ENCODE measurements at regions not wholly inside any gene's neighbourhood (a gene's known extent, or its start where the extent isn't known, plus 50 kb on each side); places are given as distances from the start of the nearest gene placed in this dataset.
"Not testable (repeated sequence)": the region's sequence is repeated elsewhere in the genome, so short reads cannot be mapped to it uniquely, and the experiment has no call there.

- not testable (repeated sequence) for H4K8ac ChIP-seq (ENCODE audit: low read length); H3K4me2 ChIP-seq (ENCODE audit: low read length, poor library complexity, severe bottlenecking); H3K9me3 ChIP-seq (ENCODE audit: control insufficient read depth, low read length); H3K27ac ChIP-seq (ENCODE audit: low read length, poor library complexity, severe bottlenecking); H4K91ac ChIP-seq (ENCODE audit: low read length); H3K79me1 ChIP-seq (replicated peaks; ENCODE audit: low read length, poor library complexity, severe bottlenecking); H3K4me3 ChIP-seq (ENCODE audit: insufficient read depth in 1 of 2, low read depth in 1 of 2, low read length in 2 of 2); H2BK15ac ChIP-seq (ENCODE audit: low read depth, poor library complexity, severe bottlenecking); H3K27me3 ChIP-seq (ENCODE audit: control insufficient read depth in 1 of 2, insufficient read depth in 1 of 2, low read length in 2 of 2); DNase-seq; H2BK12ac ChIP-seq (ENCODE audit: low read length in 2 of 2); H2AK5ac ChIP-seq (ENCODE audit: low read length, severe bottlenecking); H3K23ac ChIP-seq (ENCODE audit: low read length in 2 of 2); H2BK120ac ChIP-seq (ENCODE audit: low read depth, low read length); H2AFZ ChIP-seq (ENCODE audit: low read depth, low read length); H3K4me1 ChIP-seq (ENCODE audit: control insufficient read depth, insufficient read depth, low read depth, low read length); H3K18ac ChIP-seq (ENCODE audit: low read depth in 1 of 2, low read length in 2 of 2); H2BK5ac ChIP-seq (ENCODE audit: low read depth, low read length, poor library complexity, severe bottlenecking); H3K9ac ChIP-seq (ENCODE audit: low read length); H3K4ac ChIP-seq (ENCODE audit: low read depth in 1 of 2, low read length in 2 of 2); H3K14ac ChIP-seq (ENCODE audit: low read length in 2 of 2); H3K36me3 ChIP-seq (ENCODE audit: control insufficient read depth in 1 of 2, insufficient read depth in 2 of 2, low read depth in 1 of 2, low read length in 2 of 2)
- WGBS = 96% methylated on average over 5 of the region's 7 CpGs
Measured at GRCh38 chr11:22435582-22435981, 97.4 kb downstream of the SLC17A6 start.

- Histone ChIP-seq H3K23ac (ENCODE audit: low read length in 2 of 2) (no peak overlapping the region), H4K8ac (ENCODE audit: low read length) (no peak overlapping the region), H3K4me3 (ENCODE audit: insufficient read depth in 1 of 2, low read depth in 1 of 2, low read length in 2 of 2) (peak overlapping the region in 1 of 2 experiments; percentile 74), H2BK15ac (ENCODE audit: low read depth, poor library complexity, severe bottlenecking) (no peak overlapping the region), H3K9ac (ENCODE audit: low read length) (peak overlapping the region; percentile 89), H3K14ac (ENCODE audit: low read length in 2 of 2) (no peak overlapping the region), H4K91ac (ENCODE audit: low read length) (no peak overlapping the region), H3K27me3 (ENCODE audit: control insufficient read depth in 1 of 2, insufficient read depth in 1 of 2, low read length in 2 of 2) (no peaks in the 10 kb centered on the region), H3K9me3 (ENCODE audit: control insufficient read depth, low read length) (no peaks in the 10 kb centered on the region), H2AK5ac (ENCODE audit: low read length, severe bottlenecking) (no peak overlapping the region), H3K79me1 (replicated peaks; ENCODE audit: low read length, poor library complexity, severe bottlenecking) (no peaks in the 10 kb centered on the region), H3K4me1 (ENCODE audit: control insufficient read depth, insufficient read depth, low read depth, low read length) (no peaks in the 10 kb centered on the region), H2BK12ac (ENCODE audit: low read length in 2 of 2) (no peak overlapping the region), H3K18ac (ENCODE audit: low read depth in 1 of 2, low read length in 2 of 2) (no peak overlapping the region), H3K27ac (ENCODE audit: low read length, poor library complexity, severe bottlenecking) (no peak overlapping the region), H2BK5ac (ENCODE audit: low read depth, low read length, poor library complexity, severe bottlenecking) (no peak overlapping the region), H3K4me2 (ENCODE audit: low read length, poor library complexity, severe bottlenecking) (no peak overlapping the region), H3K36me3 (ENCODE audit: control insufficient read depth in 1 of 2, insufficient read depth in 2 of 2, low read depth in 1 of 2, low read length in 2 of 2) (no peaks in the 10 kb centered on the region), H2AFZ (ENCODE audit: low read depth, low read length) (no peak overlapping the region), H3K4ac (ENCODE audit: low read depth in 1 of 2, low read length in 2 of 2) (no peak overlapping the region), H2BK120ac (ENCODE audit: low read depth, low read length) (no peak overlapping the region)
- DNase-seq = no peak
- WGBS = 67% methylated on average over 1 of the region's 5 CpGs
Measured at GRCh38 chr11:22433517-22433916, 95.3 kb downstream of the SLC17A6 start.

DNA sequence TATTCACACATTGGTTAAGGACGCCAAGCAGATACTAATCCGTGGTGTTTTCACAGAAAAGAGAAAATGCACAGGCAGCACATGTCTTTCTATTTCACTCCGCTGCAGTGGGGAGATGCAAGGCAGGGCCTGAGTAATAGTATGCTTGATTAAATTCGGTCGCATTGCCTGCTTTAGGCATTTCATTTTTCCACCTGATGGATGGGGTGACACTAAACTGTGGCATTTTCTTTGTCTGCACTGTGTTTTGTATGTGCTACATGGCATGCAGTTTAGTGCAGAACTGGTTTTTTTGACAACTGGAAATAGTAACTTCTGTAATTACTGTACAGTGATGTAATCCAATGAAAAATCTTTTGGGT lies 94.9 kb downstream of the SLC17A6 start:
- peak overlapping the region; percentile 89 for H3K9ac ChIP-seq (ENCODE audit: low read length)
- no peak overlapping the region for H2AFZ ChIP-seq (ENCODE audit: low read depth, low read length)
- no peak overlapping the region for H2AK5ac ChIP-seq (ENCODE audit: low read length, severe bottlenecking)
- no peak overlapping the region for H3K23ac ChIP-seq (ENCODE audit: low read length in 2 of 2)
- H3K4ac ChIP-seq (ENCODE audit: low read depth in 1 of 2, low read length in 2 of 2) = no peak overlapping the region
- no peak overlapping the region for H3K18ac ChIP-seq (ENCODE audit: low read depth in 1 of 2, low read length in 2 of 2)
- no peak overlapping the region for H2BK12ac ChIP-seq (ENCODE audit: low read length in 2 of 2)
- no peaks in the 10 kb centered on the region for H3K4me1 ChIP-seq (ENCODE audit: control insufficient read depth, insufficient read depth, low read depth, low read length)
- H3K14ac ChIP-seq (ENCODE audit: low read length in 2 of 2) = no peak overlapping the region
- no peak overlapping the region for H2BK15ac ChIP-seq (ENCODE audit: low read depth, poor library complexity, severe bottlenecking)
- no peak overlapping the region for H2BK5ac ChIP-seq (ENCODE audit: low read depth, low read length, poor library complexity, severe bottlenecking)
- H3K9me3 ChIP-seq (ENCODE audit: control insufficient read depth, low read length) = no peaks in the 10 kb centered on the region
- WGBS = 94% methylated on average over 5 of the region's 5 CpGs
- peak overlapping the region in 1 of 2 experiments; percentile 74 for H3K4me3 ChIP-seq (ENCODE audit: insufficient read depth in 1 of 2, low read depth in 1 of 2, low read length in 2 of 2)
- no peaks in the 10 kb centered on the region for H3K27me3 ChIP-seq (ENCODE audit: control insufficient read depth in 1 of 2, insufficient read depth in 1 of 2, low read length in 2 of 2)
- no peak for DNase-seq
- no peak overlapping the region for H4K8ac ChIP-seq (ENCODE audit: low read length)
- no peak overlapping the region for H3K27ac ChIP-seq (ENCODE audit: low read length, poor library complexity, severe bottlenecking)
- no peak overlapping the region for H2BK120ac ChIP-seq (ENCODE audit: low read depth, low read length)
- no peak overlapping the region for H4K91ac ChIP-seq (ENCODE audit: low read length)
- no peak overlapping the region for H3K4me2 ChIP-seq (ENCODE audit: low read length, poor library complexity, severe bottlenecking)
- H3K79me1 ChIP-seq (replicated peaks; ENCODE audit: low read length, poor library complexity, severe bottlenecking) = no peaks in the 10 kb centered on the region
- no peaks in the 10 kb centered on the region for H3K36me3 ChIP-seq (ENCODE audit: control insufficient read depth in 1 of 2, insufficient read depth in 2 of 2, low read depth in 1 of 2, low read length in 2 of 2)

- DNase-seq = no peak
- H2BK12ac ChIP-seq (ENCODE audit: low read length in 2 of 2) = no peak overlapping the region
- no peaks in the 10 kb centered on the region for H3K4me1 ChIP-seq (ENCODE audit: control insufficient read depth, insufficient read depth, low read depth, low read length)
- H2AK5ac ChIP-seq (ENCODE audit: low read length, severe bottlenecking) = no peak overlapping the region
- H3K36me3 ChIP-seq (ENCODE audit: control insufficient read depth in 1 of 2, insufficient read depth in 2 of 2, low read depth in 1 of 2, low read length in 2 of 2) = no peaks in the 10 kb centered on the region
- H3K4me3 ChIP-seq (ENCODE audit: insufficient read depth in 1 of 2, low read depth in 1 of 2, low read length in 2 of 2) = peak overlapping the region in 1 of 2 experiments; percentile 74
- no peaks in the 10 kb centered on the region for H3K9me3 ChIP-seq (ENCODE audit: control insufficient read depth, low read length)
- peak overlapping the region; percentile 89 for H3K9ac ChIP-seq (ENCODE audit: low read length)
- H3K27ac ChIP-seq (ENCODE audit: low read length, poor library complexity, severe bottlenecking) = no peak overlapping the region
- H2BK120ac ChIP-seq (ENCODE audit: low read depth, low read length) = no peak overlapping the region
- H3K27me3 ChIP-seq (ENCODE audit: control insufficient read depth in 1 of 2, insufficient read depth in 1 of 2, low read length in 2 of 2) = no peaks in the 10 kb centered on the region
- H2BK15ac ChIP-seq (ENCODE audit: low read depth, poor library complexity, severe bottlenecking) = no peak overlapping the region
- H3K23ac ChIP-seq (ENCODE audit: low read length in 2 of 2) = no peak overlapping the region
- H4K8ac ChIP-seq (ENCODE audit: low read length) = no peak overlapping the region
- no peak overlapping the region for H3K4me2 ChIP-seq (ENCODE audit: low read length, poor library complexity, severe bottlenecking)
- H2AFZ ChIP-seq (ENCODE audit: low read depth, low read length) = no peak overlapping the region
- no peak overlapping the region for H4K91ac ChIP-seq (ENCODE audit: low read length)
- H3K4ac ChIP-seq (ENCODE audit: low read depth in 1 of 2, low read length in 2 of 2) = no peak overlapping the region
- H2BK5ac ChIP-seq (ENCODE audit: low read depth, low read length, poor library complexity, severe bottlenecking) = no peak overlapping the region
- no peaks in the 10 kb centered on the region for H3K79me1 ChIP-seq (replicated peaks; ENCODE audit: low read length, poor library complexity, severe bottlenecking)
- no peak overlapping the region for H3K14ac ChIP-seq (ENCODE audit: low read length in 2 of 2)
- H3K18ac ChIP-seq (ENCODE audit: low read depth in 1 of 2, low read length in 2 of 2) = no peak overlapping the region
- WGBS = 90% methylated on average over 40 of the region's 40 CpGs
Measured at GRCh38 chr11:22432291-22433093, 94.3 kb downstream of the SLC17A6 start.
